GM06990 (cell line): ENCODE measurements at regions not wholly inside any gene's neighbourhood (a gene's known extent, or its start where the extent isn't known, plus 50 kb on each side); places are given as distances from the start of the nearest gene placed in this dataset.

Experiments
- DNase-seq: peaks from one replicate; pipeline ENCODE4 v3.0.0-alpha.2; 2011; ENCODE audit not compliant: insufficient read length; ENCODE audit errors: extremely low read depth
- H3K27me3 ChIP-seq: replicated peaks from 2 replicates; pipeline ENCODE4 v1.6.0; 2011; ENCODE audit warnings: low read length; ENCODE audit not compliant: control insufficient read depth, insufficient read depth
- H3K36me3 ChIP-seq: 2 replicates; pipeline ENCODE4 v1.5.1; 2011; ENCODE audit warnings: low read length; ENCODE audit not compliant: control insufficient read depth, insufficient read depth
- H3K4me3 ChIP-seq: replicated peaks from 2 replicates; pipeline ENCODE4 v1.5.1; 2011; ENCODE audit warnings: low read depth, mild to moderate bottlenecking, control low read depth, low read length
- TF ChIP-seq, protein P1 (sequence below): IDR thresholded peaks from 2 replicates; pipeline ENCODE4 v1.5.1; 2011; ENCODE audit warnings: low read length, control low read depth, mild to moderate bottlenecking, inconsistent platforms; ENCODE audit not compliant: insufficient read depth, poor library complexity, severe bottlenecking

DNA sequence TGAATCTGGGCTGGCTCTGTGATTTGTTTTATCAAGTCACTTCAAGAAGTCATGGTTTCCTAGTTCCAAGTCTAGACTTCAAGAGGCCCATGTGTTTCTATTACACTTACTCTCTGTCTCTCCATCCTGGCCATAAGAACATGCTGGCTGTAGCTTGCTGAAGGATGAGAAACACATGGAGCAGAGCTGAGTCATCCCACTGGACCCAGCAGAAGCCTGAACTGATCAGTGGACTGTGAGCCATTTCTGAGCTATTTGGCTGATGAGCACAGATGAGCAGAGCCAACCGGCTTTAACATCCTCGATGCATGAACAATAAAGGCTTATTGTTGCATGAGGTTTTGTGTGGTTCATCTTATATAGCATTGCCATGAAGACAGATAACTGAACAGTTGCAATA lies 290.6 kb upstream of the BOD1L1 start:
- H3K27me3 ChIP-seq = no peaks in the 10 kb centered on the region
- no peak overlapping the region for H3K4me3 ChIP-seq
- no peak for DNase-seq
- H3K36me3 ChIP-seq = no peaks in the 10 kb centered on the region
- TF ChIP-seq, protein P1, sequence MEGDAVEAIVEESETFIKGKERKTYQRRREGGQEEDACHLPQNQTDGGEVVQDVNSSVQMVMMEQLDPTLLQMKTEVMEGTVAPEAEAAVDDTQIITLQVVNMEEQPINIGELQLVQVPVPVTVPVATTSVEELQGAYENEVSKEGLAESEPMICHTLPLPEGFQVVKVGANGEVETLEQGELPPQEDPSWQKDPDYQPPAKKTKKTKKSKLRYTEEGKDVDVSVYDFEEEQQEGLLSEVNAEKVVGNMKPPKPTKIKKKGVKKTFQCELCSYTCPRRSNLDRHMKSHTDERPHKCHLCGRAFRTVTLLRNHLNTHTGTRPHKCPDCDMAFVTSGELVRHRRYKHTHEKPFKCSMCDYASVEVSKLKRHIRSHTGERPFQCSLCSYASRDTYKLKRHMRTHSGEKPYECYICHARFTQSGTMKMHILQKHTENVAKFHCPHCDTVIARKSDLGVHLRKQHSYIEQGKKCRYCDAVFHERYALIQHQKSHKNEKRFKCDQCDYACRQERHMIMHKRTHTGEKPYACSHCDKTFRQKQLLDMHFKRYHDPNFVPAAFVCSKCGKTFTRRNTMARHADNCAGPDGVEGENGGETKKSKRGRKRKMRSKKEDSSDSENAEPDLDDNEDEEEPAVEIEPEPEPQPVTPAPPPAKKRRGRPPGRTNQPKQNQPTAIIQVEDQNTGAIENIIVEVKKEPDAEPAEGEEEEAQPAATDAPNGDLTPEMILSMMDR = no peak

DNA sequence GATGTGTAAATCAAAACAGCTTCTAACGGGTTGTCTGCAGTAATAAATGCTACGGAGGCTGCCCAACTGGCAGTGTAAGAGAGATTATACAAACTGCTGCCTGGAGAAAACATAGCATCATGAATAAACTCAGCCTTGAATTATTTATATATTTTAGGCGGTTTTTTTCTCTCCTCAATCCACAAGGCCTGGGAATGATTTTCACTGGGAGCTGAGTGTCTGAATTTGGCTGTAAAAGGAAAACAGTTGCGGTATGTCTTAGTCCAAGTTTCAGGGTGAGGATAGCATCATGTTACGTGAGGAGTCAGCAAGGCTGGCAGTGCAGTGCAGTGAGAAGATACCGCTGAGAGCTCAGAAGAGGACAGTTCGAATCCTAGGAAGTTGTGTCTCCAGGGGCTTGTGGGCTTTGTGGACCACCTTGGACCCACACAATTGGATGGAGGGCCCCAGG lies 291.5 kb upstream of the BOD1L1 start:
- Histone ChIP-seq H3K4me3 (no peak overlapping the region), H3K36me3 (no peaks in the 10 kb centered on the region), H3K27me3 (no peaks in the 10 kb centered on the region)
- TF ChIP-seq, protein P1 = no peak
- no peak for DNase-seq

DNA sequence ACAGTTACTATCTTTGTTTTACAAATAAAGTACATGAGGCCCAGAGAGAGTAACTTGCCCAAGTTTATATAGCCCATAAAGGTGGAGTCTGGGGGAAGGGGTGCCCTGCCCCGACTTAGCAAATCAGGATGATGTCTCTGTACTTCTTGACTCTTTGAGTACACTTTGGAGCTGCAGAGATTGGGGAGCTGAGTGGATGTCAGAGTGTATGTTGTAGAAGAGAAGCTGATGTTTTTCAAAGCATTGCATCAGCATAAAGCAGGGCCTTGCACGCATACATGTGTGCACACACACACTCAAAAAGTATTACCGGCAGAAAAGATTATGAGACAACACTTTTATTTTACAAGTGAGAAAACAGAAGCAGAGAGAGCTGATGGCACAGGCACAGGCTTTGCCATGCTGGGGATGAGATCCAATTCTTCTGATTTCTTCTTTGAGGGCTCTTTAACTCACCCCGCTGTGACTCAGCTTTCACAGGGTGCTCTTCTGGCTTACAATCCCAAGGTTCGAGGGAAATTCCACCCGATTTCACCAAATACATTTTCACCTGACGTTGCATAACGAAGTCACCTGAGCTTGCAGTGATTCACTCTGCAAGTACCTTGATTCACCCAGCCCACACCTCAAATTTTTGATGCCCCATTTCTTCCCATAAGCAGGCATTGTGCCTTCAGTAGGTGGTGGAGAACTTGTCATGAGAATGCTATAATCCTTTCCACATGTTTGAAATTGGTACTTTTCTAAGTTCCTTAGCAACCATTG lies 292.8 kb upstream of the BOD1L1 start:
- no peaks in the 10 kb centered on the region for H3K36me3 ChIP-seq
- TF ChIP-seq, protein P1 = no peak
- H3K4me3 ChIP-seq = no peak overlapping the region
- no peaks in the 10 kb centered on the region for H3K27me3 ChIP-seq
- no peak for DNase-seq

DNA sequence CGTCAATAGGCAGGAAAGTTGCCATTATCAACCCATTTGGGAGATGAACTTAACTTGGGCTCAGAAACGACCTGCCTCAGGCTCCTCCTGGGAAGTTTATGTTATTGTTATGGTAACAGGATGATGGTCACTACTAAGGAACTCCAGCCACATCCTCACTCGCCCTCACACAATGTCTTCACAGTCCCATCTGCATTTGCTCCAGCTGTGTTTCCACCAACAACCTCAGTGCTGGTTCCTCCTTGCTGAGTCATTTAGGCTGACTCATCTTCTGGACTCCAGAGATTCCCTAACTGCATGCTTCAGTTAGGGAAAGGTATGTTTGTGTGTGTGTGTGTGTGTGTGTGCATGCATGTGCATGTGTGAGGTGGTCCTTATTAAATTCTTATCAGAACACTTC lies 293.4 kb upstream of the BOD1L1 start:
- no peaks in the 10 kb centered on the region for H3K36me3 ChIP-seq
- TF ChIP-seq, protein P1 = no peak
- no peak overlapping the region for H3K4me3 ChIP-seq
- DNase-seq = no peak
- no peaks in the 10 kb centered on the region for H3K27me3 ChIP-seq

DNA sequence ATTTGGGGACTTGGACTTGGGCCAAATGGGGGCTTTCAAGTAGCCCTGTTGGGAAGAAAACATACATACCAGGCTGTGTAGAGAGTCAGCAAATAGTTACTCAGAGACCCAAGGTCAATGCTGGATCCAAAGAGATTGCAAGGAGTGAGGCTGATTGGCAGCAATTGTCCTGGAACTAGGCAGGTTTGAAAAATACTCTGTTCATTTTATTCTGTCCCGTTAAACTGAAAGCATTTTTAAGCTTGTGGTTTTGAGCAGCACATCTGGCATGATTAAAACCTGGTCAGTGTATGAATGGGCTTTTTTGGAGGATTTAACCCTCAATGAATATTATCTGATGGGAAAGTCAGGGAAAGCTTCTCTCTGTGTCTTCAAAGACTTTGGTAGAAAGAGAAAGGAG lies 294.3 kb upstream of the BOD1L1 start:
- Histone ChIP-seq H3K27me3 (no peaks in the 10 kb centered on the region), H3K4me3 (no peak overlapping the region), H3K36me3 (no peaks in the 10 kb centered on the region)
- no peak for DNase-seq
- TF ChIP-seq, protein P1 = no peak
